NCI-H446 (cell line): ENCODE measurements at regions not wholly inside any gene's neighbourhood (a gene's known extent, or its start where the extent isn't known, plus 50 kb on each side); places are given as distances from the start of the nearest gene placed in this dataset.

Experiments used
- DNase-seq, 2 experiments: peaks; one replicate each; lab custom pipeline; 2025; lab: John Stamatoyannopoulos, UW

DNA sequence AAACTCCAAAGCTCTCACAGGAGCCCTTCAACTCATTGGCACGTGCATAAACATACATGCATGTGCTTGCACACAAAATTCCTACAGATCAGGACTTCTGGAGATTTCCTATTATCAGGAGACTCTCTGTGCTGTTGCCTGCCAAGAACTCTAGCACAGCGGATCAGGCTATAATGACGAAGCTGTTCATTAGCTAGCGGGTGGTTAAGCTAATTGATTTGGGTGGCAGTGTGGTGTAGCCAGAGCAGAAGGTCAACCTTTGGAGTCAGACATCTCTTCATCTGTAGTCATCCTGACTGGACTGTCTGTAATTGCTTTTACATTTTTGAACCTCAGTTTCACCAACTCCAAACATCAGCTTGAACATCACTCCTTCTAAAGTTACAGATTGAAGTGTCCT is 69.0 kb downstream of the KIF2B start:
- DNase-seq = no peak

DNA sequence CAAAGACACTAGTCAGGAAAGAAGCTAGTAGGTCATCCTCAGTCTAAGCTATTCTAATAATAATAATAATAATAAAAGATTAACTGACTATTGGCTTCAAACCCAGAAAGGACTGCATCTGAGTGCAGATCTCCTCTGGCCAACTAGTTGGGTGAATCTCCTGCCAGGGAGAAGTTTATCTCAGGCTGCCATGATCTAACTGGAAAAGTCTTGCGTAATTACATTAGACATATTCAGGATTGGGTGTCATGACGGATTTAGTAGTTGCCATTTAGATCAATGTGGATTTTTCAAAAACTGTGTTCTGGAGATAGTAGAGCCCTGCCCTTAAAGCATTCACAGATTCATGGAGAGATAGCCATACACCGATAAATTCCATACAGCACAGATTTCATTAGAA is 69.5 kb downstream of the KIF2B start:
- no peak for DNase-seq

GRCh38 chr17:53894591-53894990 is 71.9 kb downstream of the KIF2B start:
- DNase-seq = no peak

DNA sequence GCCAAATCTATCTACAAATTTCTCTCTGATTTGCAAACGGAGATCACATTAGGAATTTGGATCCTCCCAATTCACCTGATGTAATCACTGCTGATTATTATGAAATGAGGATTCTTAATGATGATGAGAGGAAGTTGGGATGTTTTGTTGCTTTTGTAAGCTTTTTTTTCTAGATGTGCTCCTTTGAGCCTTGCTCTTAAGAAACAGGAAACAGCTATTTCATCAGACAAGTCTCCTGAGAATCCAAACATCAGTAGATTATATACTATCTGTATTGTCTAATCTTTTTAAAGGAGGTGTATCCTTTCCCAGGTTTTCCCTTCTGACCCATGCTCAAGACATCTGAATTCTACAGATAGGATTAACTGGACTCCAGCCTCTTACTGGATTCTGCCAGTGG is 73.3 kb downstream of the KIF2B start:
- no peak for DNase-seq

DNA sequence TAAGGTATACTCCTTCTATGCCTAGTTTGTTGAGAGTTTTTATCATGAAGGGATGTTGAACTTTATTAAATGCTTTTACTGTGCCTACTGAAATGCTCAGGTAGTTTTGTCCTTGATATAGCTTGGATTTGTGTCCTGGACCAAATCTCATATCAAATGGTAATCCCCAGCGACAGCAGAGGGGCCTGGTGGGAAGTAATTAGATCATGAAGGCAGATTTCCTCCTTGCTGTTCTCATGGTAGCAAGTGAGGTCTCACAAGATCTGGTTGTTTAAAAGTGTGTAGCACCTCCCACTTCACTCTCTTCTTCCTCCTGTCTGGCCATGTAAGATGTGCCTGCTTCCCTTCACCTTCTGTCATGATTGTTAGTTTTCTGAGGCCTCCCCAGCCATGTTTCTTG is 78.2 kb downstream of the KIF2B start:
- DNase-seq = no peak

DNA sequence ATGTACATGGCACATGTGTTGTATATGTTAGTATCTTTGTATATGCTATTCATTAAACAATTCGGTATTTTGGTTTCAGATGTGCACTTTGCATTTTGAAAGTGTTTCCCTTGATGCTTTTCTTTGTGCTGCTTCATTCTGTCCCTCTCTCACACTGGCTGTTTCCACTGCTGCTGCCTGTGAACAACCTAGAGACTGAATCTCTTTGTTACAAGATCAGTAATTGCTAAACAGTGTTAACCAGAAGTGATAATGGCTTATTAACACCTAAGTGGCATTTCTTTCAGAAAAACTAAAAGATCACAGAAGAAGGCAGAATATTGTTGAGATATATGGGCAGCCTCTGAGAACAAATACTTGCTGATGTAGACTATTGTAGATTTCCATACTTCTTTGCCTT is 84.7 kb downstream of the KIF2B start:
- no peak for DNase-seq

DNA sequence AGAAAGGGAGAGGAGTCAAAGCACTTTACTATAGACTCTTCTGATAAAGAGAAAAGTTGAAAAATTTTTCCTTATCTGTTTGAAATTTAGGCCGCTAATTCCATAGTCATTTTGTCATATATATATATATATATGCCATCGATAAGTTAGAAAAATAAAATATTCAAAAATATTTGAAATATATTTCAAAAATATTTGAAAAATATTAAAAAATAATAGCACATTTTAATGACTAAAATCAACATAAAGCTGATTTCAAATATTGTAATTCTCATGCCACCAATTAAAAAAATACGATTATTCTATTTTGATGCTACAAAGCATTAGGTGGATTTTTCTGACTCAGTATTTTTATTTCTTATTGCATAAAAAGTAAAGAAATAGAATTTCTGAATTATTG is 87.1 kb downstream of the KIF2B start:
- no peak for DNase-seq

DNA sequence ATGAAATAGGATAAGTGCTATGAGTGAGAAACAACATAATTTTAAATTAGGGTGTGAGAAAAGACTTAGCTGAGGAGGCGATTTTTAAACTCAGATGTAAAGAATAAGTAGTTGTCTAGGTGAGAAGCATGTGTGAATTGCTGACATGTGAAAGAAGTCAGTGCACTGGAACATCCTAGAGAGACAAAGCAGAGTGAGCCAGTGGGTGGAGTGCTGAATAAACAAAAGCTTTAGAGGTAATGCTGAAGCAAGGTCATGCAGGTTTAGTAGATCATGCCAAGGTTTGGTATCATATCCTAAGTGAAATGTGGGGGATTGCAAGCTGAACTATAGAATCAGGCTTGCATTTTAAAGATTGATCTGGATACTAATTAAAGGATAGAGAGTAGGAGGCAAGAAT is 89.4 kb downstream of the KIF2B start:
- no peak for DNase-seq

- DNase-seq = no peak
These were observed 96.6 kb downstream of the KIF2B start for GRCh38 chr17:53919356-53919755.

GRCh38 chr17:53924530-53925455 is 102.1 kb downstream of the KIF2B start:
- no peak for DNase-seq

GRCh38 chr17:53932386-53932785 is 109.7 kb downstream of the KIF2B start:
- DNase-seq = no peak

- DNase-seq = no peak
These were observed 112.2 kb downstream of the KIF2B start for GRCh38 chr17:53934931-53935330.

GRCh38 chr17:53941231-53941630 is 118.5 kb downstream of the KIF2B start:
- no peak for DNase-seq

- no peak for DNase-seq
These were observed 119.7 kb downstream of the KIF2B start for GRCh38 chr17:53942436-53942835.

DNA sequence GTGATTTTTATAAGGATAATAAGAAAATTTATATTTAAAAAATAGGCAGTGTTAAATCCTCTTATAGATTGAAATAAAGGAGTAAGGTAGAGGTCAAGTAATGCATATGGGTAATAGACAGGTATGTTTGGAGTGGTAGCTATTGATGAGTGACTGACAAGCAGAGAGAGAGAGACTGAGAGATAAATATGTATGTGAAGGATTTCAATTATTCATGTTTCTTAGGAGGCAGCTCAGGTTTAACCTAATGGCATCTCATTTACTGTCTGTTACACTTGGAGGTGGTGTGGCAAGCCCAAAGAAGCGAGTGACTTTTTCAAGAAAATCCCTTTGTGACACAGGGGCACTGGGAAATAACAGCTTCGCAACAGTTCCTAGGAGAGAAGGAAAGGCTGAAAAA is 120.2 kb downstream of the KIF2B start:
- no peak for DNase-seq

DNA sequence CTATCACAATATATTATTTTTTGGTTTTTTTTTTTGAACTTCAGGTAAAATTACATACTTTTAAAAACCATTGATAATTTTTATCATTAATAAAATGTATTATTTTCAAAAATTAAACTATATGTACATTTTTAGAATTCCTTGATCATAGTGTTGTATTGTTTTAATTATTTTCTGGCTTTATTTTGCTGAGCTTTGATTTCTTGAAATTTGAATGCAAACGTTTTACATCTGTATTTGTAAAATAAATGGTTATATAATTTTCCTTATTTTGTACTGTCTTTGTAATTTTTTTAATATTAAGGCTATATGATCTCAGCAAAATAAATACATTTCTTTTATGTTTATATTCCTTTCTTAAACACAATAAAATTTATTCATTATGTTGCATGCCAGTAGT is 125.6 kb downstream of the KIF2B start:
- no peak for DNase-seq

DNA sequence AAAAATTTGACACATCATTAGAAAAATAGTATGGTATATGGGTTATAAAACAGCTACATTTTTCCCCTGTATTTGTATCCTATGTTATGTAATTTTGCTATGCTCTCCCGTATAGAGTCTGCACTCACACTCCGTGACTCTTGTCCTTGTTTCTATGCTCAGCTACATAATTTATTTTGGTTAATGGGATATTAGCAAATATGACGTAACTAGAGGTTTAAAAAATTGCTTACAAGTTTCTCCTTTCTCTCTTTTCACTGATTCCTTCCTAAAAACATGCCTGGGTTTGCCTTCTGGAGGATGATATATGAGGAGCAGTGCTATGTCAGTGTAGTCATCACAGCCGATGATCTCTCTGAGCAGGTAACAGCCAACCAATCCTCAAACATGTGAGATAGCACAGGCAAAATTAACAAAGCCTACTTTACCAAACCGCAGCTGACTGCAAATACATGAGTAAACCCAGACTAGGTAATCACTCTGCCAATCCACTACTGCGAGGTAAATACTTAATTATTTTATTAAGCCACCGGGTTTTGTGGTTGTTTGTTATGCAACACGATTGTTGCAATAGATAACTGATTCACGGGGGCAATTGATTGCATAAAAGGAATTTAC is 126.9 kb downstream of the KIF2B start:
- no peak for DNase-seq

DNA sequence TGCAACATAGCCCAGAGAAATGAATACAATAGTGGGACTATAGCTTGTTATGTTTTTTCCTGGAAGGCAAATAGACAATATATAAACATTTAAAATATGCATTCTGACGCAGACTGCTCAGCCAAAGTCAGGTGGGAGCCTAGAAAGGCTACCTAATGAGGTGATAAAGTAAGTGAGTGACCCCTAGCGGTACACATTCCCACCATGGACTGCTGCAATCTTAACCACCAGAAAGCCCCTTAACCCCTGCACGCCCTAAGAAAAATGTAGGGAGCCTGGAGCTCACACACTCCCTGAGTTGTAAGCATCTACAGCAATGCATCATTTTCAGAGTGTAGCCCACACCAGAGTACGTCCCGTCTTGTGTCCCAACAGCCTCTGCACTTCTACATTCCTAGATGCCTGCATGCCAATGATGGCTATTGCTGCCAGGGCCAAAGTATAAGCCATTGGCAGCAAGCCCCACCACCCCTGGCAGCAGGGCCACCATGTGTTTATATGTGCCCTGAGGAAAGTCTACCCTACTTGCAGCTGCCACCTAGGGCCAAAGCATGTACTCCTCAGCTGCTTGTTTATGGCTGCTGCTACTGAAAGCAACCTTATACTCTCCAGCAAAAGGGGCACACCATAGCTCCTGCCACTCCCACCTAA is 127.6 kb downstream of the KIF2B start:
- no peak for DNase-seq

DNA sequence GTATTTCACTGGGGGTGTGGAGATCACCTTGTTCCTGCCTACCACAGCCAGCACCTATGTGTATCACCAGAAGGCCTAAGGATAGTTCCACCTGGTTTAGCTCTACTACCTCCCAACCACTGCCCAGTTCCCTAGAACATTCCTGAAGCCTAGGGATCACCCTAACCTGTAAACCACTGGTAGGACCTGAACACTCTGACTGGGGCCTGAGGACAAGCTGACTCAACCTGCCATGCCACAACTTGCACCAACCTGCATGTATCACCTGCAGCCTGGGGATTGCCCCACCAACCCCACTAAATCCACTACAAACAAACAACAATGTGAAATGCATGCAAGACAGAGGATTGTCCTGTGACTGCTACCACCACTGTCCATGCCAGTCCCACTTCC is 128.1 kb downstream of the KIF2B start:
- no peak for DNase-seq

GRCh38 chr17:53971361-53971760 is 148.6 kb downstream of the KIF2B start:
- no peak for DNase-seq

DNA sequence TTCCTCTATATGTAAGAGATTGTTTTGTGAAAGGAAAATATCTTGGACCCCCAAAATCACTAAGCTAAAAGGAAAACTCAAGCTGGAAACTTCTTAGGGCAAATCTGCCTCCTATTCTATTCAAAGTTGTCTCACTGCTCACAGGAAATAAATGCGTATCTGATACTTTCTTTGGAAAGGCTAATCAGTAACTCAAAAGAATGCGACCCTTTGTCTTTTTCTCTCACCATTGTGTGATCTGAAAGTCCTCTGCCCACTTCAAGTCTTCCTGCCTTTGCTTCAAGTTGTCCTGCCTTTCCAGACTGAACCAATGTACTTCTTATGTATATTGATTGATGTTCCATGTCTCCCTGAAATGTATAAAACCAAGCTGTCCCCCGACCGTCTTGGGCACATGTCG is 157.3 kb downstream of the KIF2B start:
- DNase-seq = no peak

DNA sequence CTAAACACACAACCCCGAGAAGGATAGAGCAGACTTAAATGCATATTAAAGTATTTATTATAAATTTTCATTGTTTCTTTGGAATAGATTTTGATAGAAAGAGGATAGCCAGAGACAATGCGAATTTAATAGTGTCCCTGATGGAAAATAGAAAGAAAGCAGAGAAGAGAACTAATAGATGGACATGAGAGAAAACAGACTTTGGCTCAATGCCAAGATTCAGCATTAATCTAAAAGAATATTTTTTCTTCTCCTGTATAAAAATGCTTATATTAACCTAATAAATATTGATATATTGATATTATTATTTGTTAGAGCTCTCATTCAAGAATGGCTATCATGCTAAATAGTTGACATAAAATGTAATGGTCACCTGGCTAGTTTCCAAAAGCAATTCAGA is 173.4 kb downstream of the KIF2B start:
- DNase-seq = no peak

DNA sequence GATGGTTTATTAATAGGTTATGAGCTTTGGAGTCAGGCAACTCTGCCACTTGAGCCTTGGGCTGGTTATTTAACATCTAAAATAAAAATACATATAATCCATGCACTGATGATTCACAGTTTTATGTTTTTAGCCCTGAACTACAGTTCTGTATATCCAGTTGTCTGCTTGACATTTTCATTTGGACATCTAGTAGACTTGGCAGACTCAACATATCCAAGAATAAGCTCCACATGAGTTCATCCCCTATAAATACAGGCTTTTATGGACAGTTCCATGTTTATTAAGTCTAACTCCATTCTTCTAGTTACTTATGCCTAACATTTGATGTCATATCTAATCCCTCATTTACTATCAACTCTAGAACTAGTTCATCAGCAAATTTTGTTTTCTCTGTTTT is 174.2 kb downstream of the KIF2B start:
- DNase-seq = no peak
